Kasumi-1 (cell line): ENCODE measurements at regions not wholly inside any gene's neighbourhood (a gene's known extent, or its start where the extent isn't known, plus 50 kb on each side); places are given as distances from the start of the nearest gene placed in this dataset.

ENCODE experiments used
- DNase-seq, 2 experiments: peaks; one replicate each; lab custom pipeline; 2025; lab: John Stamatoyannopoulos, UW

DNA sequence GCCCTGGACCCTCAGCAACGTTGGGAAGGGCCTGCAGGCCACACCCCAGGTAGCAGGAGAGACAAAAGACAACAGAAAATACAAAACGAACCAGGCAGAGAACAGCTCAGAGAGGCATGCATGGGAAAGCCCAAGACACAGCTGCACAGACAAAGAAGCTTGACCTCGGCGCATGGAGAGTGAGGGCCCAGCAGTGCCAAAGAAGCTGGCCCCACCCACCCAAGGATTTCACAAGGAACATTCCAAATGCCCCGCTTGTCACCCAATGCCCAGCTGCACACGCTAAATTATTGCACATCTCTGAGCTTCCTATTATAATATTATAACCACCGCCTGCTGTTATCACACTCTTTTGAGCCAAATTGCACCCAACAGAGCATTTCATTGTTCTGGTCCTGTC, 147.7 kb upstream of the TBL1X start:
- no peak for DNase-seq

DNA sequence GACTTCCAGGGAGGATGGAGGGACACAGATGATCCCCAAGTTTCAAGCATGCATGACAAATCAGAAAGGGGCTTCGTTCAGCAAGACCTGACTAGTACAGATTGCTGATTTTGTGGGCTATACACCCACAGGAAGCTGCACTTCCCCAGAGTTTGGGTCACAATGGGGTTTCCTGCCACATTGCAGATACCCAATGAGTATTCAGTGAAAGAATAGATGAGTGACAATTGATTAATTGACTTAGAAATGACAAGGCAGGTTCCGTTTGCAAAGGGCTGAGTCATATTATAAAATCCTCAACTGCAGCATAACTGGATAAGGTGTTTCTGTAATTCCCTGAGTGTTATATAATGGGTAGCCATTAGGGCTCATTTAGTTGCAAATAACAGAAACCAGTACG, 146.6 kb upstream of the TBL1X start:
- DNase-seq, result peak; percentile 2 to 7

DNA sequence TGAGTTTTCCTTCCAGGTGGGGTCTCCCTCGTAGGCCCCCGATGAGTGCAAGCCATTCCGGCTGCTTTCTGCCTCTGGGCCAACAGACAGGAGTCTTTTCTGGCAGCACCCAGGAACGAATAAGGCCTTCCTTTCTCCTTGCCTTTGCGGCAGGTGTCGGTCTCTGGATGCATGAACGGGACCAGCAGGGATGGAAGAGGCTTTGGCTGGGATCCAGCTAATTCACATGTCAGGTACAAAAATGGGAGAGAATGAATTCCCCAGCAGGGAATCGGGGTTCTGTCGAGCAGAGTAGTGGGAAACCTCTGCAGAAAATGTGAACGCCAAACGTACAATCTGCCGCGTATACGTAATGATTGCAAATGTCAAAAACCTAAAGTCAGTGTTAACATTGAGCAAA, 146.1 kb upstream of the TBL1X start:
- no peak for DNase-seq

DNA sequence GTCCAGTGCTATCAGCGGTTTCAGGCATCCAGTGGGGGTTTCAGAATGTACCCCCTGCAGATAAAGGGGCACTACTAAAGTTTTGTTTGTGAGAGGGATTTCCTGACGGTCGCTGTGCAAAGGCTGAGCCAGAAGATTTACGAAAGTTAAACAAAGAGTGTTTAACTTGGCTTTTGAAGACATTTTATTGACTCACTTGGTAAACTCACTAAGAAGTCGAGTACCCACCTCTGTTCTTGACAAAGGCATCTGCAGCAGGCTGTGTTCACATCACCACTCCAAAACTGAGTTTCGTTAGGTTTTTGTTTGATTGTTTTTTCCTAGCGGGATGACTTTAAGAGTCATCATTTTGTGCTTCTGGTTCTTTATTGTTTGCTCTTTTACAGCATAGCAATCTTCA, 143.9 kb upstream of the TBL1X start:
- no peak for DNase-seq

DNA sequence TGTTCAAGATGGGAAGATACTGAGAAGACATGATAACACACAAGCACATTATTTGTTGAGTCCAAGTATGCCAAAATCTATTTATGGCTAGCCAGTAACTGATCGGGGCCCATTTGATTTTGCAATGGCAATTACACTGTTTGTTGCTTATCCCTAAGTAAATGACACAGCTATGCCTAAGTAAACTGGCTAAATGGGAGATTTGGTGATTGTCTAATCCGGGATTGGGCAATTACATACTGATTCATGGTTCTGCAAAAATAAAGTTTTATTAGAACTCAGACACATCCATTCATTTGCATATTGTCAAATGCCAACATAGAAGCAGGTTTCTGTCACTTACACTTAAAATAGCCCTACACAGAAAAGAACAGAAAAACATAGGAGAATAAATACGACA, 140.2 kb upstream of the TBL1X start:
- DNase-seq, result no peak

DNA sequence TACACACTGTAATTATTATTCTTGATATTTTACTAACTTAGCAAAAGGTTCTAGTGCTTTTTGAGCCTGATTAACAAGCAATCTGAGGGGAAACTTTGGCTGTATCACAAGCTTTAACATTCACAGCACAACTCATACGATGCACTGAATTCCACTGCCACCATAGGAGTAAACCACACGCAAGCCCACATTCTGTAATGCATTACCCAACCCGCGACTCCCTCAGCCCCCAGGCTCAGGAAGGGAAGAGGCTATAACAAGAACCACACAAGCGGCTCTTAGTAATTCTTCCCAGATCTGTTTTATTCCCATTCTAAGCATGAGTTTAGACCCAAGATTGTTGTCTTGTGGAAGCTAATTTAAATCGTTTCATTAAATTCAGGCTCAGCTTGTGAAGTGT, 138.5 kb upstream of the TBL1X start:
- DNase-seq, result no peak

DNA sequence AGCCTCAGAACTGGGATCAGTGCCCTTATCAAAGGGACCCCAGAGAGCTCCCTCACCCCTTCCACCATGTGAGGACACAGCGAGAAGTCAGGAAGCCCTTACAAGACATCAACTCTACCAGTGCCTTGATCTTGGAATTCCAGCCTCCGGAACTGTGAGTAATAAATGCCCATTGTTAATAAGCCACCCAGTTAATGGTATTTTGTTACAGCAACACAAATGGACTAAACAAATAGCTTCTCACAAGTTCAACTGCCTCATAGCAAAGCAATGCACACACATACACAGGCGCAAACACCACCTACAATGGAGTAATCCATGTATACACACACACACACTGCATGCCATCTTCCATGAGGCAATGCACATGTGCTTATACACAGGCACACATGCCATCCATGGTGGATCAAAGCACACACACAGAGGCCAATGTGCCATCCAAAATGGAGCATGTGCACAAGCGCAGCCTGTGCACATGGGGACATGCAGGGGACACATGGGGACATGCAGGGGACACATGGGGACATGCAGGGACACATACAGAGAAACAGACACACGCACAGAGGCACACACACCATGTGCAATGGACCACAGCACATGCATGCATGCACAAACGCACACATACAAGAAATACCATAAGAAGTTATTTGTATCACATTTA, 137.6 kb upstream of the TBL1X start:
- no peak for DNase-seq

DNA sequence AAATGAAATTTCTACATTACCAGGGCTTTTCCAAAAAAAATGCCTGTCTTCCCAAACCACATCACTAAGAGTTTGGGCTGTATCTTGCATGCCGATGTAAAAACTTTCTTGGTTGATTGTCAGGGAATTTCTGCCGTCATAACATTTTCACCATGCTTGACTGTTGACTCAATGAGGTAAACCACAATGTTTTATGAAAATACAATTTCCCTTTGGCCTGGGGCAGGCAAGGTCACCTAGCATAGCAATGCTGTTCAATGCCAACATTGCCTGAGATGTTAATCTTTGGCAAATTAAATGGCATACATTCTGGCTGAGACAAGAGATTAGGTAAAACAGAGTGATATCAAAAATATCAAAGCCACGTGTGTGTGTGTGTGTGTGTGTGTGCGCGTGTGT, 137.1 kb upstream of the TBL1X start:
- no peak for DNase-seq

DNA sequence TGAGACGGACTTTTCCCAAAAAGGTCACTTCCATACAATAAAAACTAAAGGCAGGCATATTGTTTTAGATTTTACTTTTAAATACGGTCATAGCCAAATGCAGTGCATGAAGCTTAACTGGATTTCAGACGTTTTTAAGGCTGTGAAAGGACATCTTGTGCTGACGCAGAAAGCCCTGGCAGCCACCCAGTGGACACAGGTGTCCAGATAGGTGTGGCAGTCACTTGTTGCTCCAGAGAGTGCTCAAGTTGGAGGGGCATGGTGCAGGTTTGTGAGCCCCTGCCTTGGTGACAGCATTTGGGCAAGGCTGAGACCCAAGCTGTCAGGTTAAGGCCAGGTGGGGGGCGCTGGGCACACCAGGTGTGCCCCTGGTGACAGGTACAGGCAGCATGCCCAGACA, 135.8 kb upstream of the TBL1X start:
- no peak for DNase-seq

DNA sequence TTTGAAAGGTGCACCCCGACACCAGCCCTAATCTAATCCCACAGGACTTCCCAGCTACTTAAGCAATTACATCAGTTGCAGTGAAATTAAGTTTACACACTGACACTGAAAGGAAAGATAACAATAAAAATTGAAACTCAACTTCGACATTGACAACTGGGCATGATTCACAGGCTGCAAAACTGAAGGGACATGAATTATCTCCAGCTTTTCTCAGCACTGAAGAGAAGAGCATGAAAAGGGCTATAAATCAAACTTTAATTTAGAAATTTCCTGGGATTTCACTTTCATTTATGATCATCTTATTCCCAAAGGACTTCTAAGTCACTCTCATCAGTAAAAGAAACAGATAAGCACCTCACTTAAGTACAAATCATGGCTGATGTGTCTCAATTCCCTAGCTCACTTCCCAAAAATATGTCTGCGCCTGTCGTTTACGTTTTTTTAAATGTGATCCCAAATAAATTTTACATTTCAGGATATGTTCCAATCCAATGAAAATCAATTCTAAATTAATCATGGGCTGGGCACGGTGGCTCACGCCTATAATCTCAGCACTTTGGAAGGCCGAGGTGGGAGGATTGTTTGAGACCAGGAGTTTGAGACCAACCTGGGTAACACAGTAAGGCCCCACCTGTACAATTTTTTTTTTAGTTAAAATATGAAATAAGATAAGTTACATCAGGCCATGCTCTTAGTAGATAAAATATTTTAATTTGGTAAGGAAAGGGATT, 134.4 kb upstream of the TBL1X start:
- no peak for DNase-seq

DNA sequence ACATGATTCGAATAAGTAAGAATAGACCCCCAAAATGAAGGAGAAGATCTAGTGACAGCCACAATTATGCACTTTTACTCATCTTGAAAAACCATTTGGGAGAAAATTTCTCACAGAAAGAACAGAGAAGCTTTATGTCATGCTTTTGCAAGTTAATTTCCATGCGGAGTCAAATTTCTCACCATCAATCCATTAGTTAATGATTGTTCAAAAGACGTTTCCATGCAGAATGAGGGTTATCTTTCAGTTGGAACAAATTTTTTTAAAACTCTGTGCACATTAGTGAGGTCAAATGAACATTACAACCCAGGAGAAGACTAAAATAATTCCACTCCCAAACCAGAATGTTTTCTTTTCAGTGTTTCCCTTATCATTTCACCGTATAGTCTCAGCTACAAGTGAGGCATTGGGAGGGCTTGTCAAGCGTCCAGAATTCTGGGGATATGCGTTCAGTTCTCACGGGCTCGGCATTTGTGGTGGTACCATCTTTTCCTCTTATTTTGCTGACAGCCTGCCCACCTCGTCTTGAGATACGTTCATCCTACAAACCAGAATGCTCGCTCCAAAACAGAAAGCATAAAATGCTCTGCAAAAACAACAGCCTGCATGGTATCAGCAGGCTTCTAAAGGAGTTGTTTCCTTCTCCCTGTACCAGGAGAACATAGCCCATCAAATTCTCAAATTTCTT, 130.8 kb upstream of the TBL1X start:
- DNase-seq, result no peak

DNA sequence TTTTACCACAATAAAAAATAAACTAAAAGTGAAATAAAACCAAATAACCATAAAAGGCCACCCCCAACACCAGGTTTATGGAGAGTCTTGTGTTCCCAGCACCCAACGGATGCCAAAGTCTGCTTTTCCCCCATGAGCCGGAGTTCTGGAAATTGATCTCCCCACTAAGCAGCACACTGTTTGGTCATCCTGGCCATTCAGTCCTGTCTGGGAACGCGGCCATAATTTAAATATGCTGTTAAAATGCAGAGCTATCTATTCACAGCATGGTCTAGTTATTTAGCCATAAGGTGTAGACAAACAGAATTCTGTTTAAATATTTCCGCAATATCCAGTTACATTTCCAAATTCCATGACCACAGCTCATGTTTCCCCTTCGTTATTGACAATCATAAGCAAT, 129.6 kb upstream of the TBL1X start:
- no peak for DNase-seq

DNA sequence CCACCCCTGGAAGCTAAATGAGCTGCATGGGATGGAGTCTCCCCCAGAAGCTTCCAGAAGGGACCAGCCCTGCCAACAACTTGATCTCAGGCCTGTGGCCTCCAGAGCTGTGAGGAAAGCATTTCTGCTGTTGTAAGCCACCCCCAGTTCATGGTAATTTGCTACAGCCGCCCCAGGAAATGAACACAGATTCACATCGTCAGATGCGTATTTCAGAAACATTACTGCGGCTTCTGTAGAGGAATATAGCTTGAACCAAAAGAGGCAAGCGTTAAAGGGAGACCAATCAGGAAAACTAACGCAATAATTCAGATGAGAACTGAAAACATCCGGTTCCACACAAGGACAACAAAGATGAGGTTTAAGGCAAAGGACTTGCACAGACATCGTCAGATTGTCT, 128.4 kb upstream of the TBL1X start:
- no peak for DNase-seq

DNA sequence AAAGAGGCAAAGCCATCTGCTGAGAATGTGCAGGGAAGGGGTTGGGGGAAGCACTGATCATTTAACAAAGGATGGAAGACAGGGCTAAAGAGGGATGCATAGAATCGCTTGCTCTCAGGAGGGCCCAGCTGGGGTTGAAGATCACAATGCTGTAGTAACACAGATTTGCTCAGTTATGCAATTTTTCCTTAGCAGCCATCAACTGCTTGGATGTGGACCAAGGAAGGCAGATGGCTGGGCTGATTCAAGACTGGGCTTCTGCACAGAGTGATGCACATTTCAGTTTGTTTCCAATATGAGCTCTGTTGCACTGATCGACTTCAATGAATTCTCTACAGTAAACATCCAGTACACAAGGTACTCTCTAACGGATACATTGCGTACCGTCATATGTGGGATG, 127.8 kb upstream of the TBL1X start:
- no peak for DNase-seq

DNA sequence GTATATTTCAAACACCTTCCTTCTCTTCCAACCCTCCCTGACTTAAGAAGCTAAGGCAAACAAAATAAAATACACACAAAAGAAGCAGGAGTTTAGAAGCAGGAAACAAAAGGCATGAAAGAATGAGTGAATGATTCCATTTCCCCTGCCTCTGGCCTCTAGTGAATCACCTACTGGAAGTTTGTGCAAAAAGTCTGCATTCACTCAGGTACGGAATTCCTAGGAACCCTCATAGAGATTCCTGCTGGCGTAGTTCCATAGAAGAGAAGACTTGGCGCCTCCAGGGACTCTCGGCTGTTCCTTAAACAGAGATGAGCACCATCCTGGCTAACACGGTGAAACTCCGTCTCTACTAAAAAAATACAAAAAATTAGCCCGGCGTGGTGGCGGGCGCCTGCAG, 125.9 kb upstream of the TBL1X start:
- DNase-seq, result no peak

DNA sequence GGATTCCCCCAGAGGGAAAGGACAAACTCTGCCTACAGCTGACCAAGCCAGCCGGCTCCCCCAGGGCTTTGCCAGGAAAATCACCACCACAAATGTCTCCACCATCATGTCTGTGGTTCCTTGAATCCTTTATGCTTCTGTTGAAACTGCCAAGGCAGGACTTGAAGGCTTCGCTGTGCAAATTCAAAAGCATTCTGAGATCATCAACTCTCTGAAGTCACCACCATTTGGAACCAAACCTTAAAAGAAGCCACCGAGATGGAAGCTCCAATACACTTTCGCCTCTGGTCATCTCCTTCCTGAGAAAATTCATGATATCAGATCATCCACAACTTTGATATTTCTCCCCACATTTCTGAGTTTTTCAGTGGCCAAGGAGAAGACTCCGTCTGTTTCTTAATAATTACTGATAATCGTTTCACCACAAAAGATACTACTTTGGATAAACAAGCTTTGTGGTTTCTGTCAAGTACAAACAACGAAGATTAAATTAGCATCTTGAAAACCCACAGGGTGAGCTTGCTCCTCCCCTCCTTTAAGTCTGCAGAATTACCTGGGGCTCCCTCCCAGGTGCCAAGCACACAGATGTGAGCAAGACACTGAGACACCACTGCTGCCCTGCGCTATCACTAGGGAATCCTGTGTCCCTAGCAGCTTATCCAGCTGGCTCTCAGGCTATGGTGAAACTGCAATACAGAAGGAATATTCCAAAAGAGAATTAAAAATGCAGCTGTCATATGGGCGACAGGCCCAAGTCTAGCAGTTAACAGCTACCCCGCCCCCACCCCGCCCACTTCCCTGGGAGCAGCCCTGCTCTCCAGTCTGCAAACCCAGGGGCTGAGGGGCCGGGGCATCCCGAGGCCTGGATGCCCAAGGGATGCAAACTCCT, 125.0 kb upstream of the TBL1X start:
- no peak for DNase-seq

DNA sequence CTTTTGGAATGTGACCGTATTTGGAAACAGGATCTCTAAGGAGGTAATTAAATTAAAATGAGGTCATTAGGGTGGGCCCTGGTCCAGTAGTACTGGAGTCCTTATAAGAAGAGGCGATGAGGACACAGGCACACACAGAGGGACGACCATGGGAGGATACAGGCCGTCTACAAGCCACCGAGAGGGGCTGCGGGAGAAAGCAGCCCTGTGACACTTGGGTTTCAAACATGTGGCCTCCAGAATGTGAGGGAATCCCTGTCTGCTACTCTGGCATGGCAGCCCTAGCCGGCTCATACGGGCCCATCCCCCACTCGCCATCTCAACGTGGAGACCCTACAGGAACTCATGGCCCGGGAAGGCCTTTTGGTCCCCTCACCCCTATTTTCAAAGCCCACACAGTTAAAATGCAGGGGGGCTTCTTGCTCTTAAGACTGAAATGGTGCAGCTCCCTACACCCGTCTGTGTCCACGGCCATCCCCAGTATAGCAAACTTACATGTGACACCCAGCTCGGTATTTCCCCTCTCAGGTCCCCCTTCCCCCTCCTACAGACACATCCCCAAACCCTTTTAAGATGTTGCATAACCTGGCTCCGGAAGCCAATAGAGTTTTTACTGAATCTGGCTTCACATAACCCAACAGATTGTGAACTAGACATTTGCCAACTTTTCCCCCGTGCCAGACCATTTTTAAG, 124.1 kb upstream of the TBL1X start:
- peak; percentile 57 to 64 for DNase-seq

DNA sequence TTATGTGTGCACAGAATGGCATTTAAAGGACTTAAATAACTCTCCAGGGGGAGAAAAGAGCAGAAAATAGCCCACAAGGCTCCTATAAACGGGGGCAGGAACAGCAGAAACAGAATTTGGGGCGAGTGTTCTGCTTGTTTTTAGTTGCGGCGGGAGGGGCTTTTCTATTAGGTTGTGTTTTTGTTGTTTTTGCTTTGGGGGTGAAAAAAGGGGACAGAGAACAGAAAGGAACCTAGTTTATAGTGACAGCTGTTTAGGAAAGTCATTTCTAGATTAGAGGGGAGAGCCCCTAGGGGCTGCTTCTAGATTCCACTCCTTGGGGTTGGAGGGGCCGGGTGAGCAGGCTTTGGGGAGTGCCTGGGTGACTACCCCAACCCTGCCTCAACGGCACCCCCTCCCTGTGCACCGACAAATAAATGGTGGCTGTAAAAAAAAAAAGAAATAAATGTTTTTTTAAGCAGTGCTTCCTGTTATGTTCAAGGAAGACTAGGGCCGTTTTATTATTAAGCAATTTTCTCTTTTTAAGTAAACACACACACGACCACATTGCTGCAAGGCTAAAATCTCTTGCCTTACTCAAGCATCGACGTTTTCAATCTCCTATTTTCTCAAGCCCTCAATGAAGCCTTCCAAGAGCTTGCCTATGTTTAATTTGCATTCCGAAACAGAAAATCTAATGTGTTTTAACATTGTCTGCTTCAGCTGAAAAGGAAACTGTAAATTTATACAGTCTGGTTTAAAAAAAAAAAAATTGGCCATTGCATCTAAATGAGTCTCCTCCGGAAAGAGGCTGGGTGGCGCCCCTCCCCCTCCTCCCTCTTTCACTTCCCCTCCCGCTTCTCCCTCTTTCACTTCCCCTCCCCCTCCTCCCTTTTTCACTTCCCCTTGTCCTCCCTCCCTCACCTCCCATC, 123.3 kb upstream of the TBL1X start:
- DNase-seq, result peak; percentile 38 to 39

DNA sequence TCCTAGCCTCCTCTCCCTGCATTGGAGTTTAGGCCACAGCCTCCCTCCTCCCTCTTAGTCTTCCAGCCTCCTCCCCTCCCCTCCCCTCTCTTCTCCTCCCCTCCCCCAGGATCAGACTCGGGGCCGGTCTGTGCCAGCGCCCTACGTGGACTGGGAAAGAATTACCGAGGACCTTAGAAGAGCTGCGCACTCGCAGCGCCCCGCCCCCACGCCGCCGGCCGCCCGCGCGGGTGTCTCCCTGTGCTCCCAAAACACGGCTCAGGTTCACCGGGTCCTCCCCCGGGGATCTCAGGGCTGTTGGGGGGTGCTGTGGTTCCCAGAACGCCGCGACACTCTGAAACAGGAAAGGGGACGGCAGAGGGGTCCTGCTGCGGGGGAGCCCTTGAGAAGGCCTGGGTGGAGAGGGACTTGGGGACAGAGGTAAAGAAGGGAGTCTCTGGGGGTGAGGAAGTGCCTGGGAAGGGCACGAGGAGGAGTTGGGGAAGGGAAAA, 122.3 kb upstream of the TBL1X start:
- peak; percentile 62 to 67 for DNase-seq

DNA sequence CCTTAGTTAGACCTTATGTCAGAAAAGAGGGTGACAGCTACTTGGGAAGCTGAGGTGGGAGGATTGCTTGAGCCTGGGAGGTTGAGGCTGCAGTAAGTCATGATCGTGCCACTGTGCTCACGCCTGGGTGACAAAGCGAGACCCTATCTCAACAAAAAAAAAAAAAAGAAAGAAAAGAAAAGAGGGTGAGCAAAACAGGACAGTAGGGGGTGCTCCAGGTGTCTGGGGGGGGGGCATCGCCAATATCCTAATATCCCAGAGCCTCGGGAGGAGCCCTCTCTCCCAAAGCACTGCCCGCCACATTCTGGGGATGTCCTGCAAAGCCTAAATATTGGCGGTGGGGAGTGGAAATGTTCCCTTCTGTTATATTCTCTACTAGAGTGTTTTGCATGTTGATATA, 120.9 kb upstream of the TBL1X start:
- DNase-seq, result no peak

DNA sequence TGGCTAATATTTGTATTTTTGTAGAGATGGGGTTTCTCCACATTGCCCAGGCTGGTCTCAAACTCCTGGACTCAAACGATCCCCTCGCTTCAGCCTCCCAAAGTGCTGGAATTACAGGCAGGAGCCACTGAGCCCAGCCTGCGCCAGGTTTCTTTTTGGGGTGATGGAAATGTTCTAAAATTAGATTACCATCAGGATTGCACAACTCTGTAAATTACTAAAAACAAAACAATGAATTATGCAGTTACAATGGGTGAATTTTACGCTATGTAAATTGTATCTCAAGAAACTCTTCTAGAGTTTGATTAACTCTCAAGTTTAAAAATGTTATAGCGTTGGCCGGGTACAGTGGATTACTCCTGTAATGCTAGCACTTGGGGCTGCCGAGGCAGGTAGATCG, 118.9 kb upstream of the TBL1X start:
- no peak for DNase-seq
